GM11168 (cell line): ENCODE measurements at regions not wholly inside any gene's neighbourhood (a gene's known extent, or its start where the extent isn't known, plus 50 kb on each side); places are given as distances from the start of the nearest gene placed in this dataset.

ENCODE experiments used
- in situ Hi-C: fragments of 300-500 bp; cut with MboI; formaldehyde crosslinking; loops from one replicate; pipeline ENCODE4 v1.12.0; 2022; ENCODE audit warnings: low sequenced_read_pairs; ENCODE audit not compliant: unreplicated experiment

DNA sequence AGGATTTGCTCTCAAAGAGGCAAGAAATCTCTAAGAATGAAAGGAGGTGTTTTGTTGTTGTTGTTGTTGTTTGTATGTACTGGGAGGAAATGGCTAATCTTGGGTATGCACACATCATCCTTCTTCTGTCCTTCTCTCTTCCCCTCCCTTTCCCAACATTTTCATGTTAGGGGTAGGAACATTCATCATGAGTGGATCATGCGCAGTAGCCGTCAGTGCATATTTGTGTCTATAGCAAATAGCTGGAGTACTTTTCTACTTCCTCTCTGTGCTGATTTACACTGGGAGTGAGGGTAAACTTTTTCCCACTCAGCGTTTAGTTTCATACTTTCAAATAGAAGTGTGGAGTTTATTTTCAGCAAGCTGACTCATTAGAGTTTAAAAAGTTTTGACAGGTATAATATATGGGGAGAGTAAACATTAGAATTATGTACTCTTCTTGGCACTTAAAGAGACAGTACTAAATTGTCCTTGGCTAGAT lies 80.5 kb upstream of the PRKG1 start:
- in situ Hi-C loops = no loop called here

DNA sequence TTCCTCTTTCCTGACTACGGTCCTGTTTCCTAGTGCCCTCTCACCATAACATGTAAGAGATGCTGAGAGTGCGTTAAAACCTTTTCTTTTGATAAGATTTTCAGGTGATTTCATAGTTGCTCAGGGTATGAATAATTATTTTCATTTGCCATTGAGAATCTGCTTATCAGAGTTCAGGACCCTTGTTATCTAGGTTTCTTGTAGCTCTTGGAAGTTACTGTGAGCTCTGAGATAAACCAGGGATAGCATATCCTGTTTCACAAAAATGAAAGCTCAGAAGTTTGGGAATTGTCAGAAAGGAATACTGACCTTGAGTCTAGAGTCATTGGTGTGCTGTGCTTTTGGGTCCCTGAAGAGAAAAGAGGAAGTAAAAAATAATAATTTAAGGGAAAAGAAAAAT lies 76.8 kb upstream of the PRKG1 start:
- in situ Hi-C loops = no loop called here

DNA sequence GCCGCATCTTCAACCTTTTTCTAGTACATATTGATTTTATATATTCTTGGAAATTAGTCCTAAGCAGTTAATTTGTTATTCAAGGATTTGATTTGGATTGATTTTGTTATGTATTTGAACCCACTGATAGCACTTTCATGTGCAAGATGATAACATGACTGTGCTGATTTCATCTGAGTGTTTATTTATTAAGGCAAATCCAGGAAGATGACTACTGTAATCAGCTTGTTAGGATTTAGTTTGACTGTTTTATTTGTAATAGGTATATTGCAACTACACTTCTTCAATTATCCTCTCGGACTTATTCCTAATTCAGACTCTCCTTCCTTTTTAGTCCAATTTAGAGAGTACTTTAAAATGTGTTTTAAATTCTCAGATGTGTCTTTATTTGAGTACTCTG lies 75.1 kb upstream of the PRKG1 start:
- in situ Hi-C loops = no loop called here

DNA sequence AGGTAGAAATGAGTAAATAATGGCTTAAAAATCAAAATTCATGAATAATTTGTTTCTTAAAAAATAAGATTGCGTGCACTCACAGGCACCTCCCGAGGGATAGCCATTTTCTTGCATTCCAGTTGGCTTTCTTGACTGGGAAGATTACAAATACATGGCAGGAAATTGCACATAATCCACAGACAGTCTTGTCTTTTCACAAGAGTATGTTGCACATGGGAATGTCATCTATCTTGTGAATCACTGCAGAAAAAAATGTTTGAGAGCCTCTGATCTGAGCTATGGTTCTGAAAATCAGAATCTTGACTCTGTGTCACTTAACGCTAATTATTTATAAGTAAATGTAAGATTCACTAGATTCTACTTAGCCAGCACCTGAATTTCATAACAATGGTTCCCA lies 74.1 kb upstream of the PRKG1 start:
- in situ Hi-C loops = loop anchor here (25.0 kb wide), 1 partner anchor 1212 kb away; no protein-coding TSS in a partner anchor

- in situ Hi-C loops = loop anchor here (25.0 kb wide), 1 partner anchor 1211 kb away; no protein-coding TSS in a partner anchor
Measured at GRCh38 chr10:51000976-51001375, 73.3 kb upstream of the PRKG1 start.

DNA sequence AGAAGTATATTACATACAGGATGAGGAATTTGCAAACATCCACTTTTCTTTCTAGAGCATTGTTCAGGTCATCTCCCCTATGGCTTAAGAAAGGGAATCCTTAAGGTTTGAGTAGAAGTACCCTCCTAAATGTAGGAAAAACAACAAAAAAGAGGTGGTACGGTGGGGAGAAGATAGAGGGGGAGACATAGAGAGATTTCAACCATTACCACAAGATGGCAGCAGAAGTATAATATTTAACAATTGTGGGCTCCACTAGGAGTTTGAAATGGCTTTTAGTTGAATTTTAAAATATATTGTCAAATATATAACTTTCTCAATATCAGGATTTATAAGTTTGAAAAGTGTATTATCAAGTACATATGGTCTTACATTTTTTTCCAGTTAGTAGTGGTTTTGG lies 72.7 kb upstream of the PRKG1 start:
- in situ Hi-C loops = loop anchor here (25.0 kb wide), 1 partner anchor 1211 kb away; no protein-coding TSS in a partner anchor

DNA sequence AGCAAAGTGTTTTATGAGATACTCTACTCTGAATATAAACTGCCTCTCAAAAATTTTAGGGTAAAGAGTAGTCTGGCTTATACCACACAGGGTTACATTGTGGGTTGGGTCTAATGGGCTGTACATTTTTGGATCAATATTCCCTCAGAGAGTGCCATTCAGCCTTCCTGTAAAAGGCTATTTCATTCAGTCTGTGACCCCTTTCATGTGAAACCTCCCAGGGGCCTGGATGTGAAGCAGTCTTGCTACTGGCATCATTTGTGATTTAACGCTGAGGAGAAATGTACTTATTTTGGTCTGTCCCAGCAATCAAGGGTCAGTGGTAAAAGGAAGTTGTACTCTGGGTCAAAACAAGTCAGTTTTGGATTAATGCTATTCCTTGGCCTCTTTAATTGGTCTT lies 71.8 kb upstream of the PRKG1 start:
- in situ Hi-C loops = loop anchor here (25.0 kb wide), 1 partner anchor 1210 kb away; no protein-coding TSS in a partner anchor

DNA sequence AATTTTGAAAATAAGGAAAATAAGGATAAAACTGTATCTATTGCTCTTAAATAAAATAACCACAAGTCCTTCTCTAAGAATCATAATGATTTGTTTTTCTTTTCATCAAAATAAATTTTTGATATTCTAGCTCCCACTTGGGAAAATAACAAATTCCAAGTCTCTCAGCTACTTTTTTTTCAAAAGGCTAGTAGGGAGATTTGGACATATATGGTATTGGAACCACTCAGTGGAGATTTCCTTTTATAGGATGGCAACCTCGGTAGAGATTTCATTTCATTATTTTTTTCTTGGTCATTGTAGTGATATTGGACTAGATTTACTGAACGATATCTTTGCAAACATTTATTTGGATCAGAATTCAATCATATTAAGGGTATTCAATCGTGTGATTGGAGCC lies 69.5 kb upstream of the PRKG1 start:
- in situ Hi-C loops = loop anchor here (25.0 kb wide), 1 partner anchor 1208 kb away; no protein-coding TSS in a partner anchor

GRCh38 chr10:51005551-51005950 lies 68.7 kb upstream of the PRKG1 start:
- in situ Hi-C loops = loop anchor here (25.0 kb wide), 1 partner anchor 1207 kb away; no protein-coding TSS in a partner anchor

GRCh38 chr10:51006686-51007085 lies 67.6 kb upstream of the PRKG1 start:
- in situ Hi-C loops = loop anchor here (25.0 kb wide), 1 partner anchor 1206 kb away; no protein-coding TSS in a partner anchor

- in situ Hi-C loops = loop anchor here (25.0 kb wide), 1 partner anchor 1205 kb away; no protein-coding TSS in a partner anchor
Measured at GRCh38 chr10:51007781-51008180, 66.5 kb upstream of the PRKG1 start.

GRCh38 chr10:51008346-51008745 lies 65.9 kb upstream of the PRKG1 start:
- in situ Hi-C loops = loop anchor here (25.0 kb wide), 1 partner anchor 1204 kb away; no protein-coding TSS in a partner anchor

- in situ Hi-C loops = loop anchor here (25.0 kb wide), 1 partner anchor 1201 kb away; no protein-coding TSS in a partner anchor
Measured at GRCh38 chr10:51010977-51011376, 63.3 kb upstream of the PRKG1 start.

GRCh38 chr10:51012073-51012472 lies 62.2 kb upstream of the PRKG1 start:
- in situ Hi-C loops = loop anchor here (25.0 kb wide), 1 partner anchor 1200 kb away; no protein-coding TSS in a partner anchor

DNA sequence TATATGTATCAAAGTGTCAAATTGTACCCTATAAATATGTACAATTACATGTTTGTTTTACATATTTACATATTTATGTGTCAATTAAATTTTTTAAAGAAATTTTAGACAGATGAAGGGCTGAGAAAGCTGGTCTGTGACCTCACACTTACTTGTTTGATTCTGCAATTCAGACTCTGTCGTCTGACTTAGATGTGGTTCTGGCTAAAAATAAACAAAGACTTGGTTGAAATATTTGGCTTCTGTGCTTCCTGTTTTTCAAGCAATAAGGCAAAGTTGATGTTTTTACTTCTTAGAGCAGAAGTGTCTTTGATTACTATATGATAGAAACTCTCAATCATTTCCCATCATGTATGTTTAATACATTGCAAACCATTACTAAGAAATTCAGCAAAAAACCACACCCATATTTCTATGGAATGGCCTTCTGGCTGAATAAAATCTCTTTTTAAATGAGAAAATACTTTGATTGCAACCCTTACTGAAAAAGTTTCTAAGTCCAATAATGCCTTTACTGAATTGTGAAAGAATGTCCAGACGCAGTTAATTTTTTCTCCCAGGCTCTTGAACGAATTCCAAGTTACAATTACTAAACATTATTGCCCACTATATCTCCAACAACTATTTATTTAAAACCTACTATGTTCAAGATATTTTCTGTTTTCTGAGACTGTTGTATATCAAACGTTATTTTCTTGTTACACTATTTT lies 59.5 kb upstream of the PRKG1 start:
- in situ Hi-C loops = loop anchor here (25.0 kb wide), 1 partner anchor 1197 kb away; no protein-coding TSS in a partner anchor

DNA sequence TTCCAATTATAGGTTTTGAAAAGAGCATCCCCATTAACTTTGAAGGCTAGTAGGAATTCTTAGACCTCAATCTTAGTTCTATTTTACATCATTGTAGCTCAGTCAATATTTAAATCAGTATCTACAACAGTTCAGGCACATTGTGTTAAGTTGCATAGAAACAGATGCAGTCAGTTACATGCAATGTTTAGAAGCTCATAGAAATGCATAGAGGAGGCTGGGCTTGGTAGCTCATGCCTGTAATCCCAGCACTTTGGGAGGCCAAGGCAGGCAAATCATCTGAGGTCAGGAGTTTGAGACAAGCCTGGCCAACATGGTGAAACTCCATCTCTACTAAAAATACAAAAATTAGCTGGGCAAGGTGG lies 58.9 kb upstream of the PRKG1 start:
- in situ Hi-C loops = loop anchor here (25.0 kb wide), 1 partner anchor 1197 kb away; no protein-coding TSS in a partner anchor

GRCh38 chr10:51020200-51020599 lies 54.1 kb upstream of the PRKG1 start:
- in situ Hi-C loops = loop anchor here (25.0 kb wide), 1 partner anchor 1192 kb away; no protein-coding TSS in a partner anchor

DNA sequence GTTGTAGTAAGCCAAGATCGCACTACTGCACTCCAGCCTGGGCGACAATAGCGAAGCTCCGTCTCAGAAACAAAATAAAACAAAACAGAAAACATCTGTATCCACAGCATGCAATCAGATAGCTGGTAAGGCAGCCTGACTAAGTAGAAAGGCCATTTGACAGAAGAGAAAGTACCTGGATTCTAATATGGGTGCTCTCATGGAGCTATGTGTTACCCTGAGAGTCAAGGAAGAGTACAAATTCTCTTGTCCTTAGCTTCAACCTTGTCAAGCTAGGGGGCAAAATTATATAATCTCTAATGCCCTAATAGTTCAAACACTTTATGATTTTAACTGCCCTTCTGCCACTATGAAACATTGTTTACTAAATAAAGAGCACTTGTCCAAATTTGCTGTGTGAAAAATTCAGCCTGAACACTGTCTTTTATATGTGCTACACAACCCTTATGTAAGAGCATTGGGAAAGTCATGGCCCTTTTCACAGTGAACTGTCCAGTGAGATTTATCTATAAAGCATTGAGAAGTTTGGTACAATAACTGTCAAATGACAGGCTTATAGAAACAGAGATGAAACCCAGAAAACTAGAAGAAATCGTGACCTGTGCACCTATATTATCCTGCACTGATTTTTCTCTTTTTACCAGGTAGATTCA lies 51.2 kb upstream of the PRKG1 start:
- in situ Hi-C loops = loop anchor here (25.0 kb wide), 1 partner anchor 1189 kb away; no protein-coding TSS in a partner anchor

- in situ Hi-C loops = loop anchor here (25.0 kb wide), 1 partner anchor 1189 kb away; no protein-coding TSS in a partner anchor
Measured at GRCh38 chr10:51023636-51024035, 50.7 kb upstream of the PRKG1 start.
